ENCODE measurements at regions not wholly inside any gene's neighbourhood (a gene's known extent, or its start where the extent isn't known, plus 50 kb on each side); places are given as distances from the start of the nearest gene placed in this dataset.

GRCh38 chr15:27677951-27678350 is 421.2 kb downstream of the OCA2 start:
- H3K27me3 ChIP-seq (ENCODE audit: insufficient read depth) = no peaks in the 10 kb centered on the region
- H4K20me1 ChIP-seq (ENCODE audit: insufficient read depth) = no peaks in the 10 kb centered on the region
- H3K9me2 ChIP-seq = no peaks in the 10 kb centered on the region
- H3K36me3 ChIP-seq (replicated peaks in 1 of 2; ENCODE audit: control insufficient read depth in 1 of 2, insufficient read depth in 2 of 2, low read length in 1 of 2) = no peaks in the 10 kb centered on the region
- H3K4me3 ChIP-seq (ENCODE audit: low read depth in 2 of 2, low read length in 1 of 2) = no peak overlapping the region
- peaks cover 0 to 12% of the 10 kb centered on the region in 2 experiments; a peak in 2 of 4 replicates for H3K4me1 ChIP-seq (ENCODE audit: control insufficient read depth in 1 of 2, insufficient read depth in 2 of 2, low read depth in 1 of 2, low read length in 1 of 2)
- no peak overlapping the region for H3K9ac ChIP-seq
- no peaks in the 10 kb centered on the region for H3F3A ChIP-seq (replicated peaks; ENCODE audit: insufficient read depth)
- H3K79me2 ChIP-seq (ENCODE audit: insufficient read depth) = no peaks in the 10 kb centered on the region
- no peak overlapping the region for H3K4me2 ChIP-seq
- 33% methylated on average over 5 of the region's 6 CpGs for WGBS (ENCODE audit: low lambda C conversion rate)
- POLR2A ChIA-PET = no interaction called here
- DNase-seq = no peak
- H3K9me3 ChIP-seq = no peaks in the 10 kb centered on the region
- TF ChIP-seq IRF3 (IDR thresholded peaks at IDR 0.05; ENCODE audit: low read depth, low read length) (no peak), FOSL2 (IDR thresholded peaks at IDR 0.05; ENCODE audit: borderline replicate concordance, low read depth) (no peak), SMC3 (IDR thresholded peaks at IDR 0.05; ENCODE audit: low read depth, low read length) (no peak), ZBTB33 (IDR thresholded peaks at IDR 0.05; ENCODE audit: borderline replicate concordance, low read depth) (no peak), ELF1 (IDR thresholded peaks at IDR 0.05) (no peak), EZH2phosphoT487 (IDR thresholded peaks at IDR 0.05; ENCODE audit: borderline replicate concordance, low read depth) (no peak), GATA2 (CRISPR knock-in tag; IDR thresholded peaks at IDR 0.05) (no peak), TEAD4 (IDR thresholded peaks at IDR 0.05; ENCODE audit: borderline replicate concordance, insufficient read depth) (no peak), CHD2 (IDR thresholded peaks at IDR 0.05; ENCODE audit: low read length, partially characterized antibody) (no peak), FOXJ3 (CRISPR knock-in tag; IDR thresholded peaks at IDR 0.05) (no peak), NRF1 (IDR thresholded peaks at IDR 0.05; ENCODE audit: low read depth, low read length) (no peak), TCF12 (IDR thresholded peaks at IDR 0.05) (no peak), RAD21 (IDR thresholded peaks at IDR 0.05; ENCODE audit: low read length) (no peak)
- TF ChIP-seq, protein P1, sequence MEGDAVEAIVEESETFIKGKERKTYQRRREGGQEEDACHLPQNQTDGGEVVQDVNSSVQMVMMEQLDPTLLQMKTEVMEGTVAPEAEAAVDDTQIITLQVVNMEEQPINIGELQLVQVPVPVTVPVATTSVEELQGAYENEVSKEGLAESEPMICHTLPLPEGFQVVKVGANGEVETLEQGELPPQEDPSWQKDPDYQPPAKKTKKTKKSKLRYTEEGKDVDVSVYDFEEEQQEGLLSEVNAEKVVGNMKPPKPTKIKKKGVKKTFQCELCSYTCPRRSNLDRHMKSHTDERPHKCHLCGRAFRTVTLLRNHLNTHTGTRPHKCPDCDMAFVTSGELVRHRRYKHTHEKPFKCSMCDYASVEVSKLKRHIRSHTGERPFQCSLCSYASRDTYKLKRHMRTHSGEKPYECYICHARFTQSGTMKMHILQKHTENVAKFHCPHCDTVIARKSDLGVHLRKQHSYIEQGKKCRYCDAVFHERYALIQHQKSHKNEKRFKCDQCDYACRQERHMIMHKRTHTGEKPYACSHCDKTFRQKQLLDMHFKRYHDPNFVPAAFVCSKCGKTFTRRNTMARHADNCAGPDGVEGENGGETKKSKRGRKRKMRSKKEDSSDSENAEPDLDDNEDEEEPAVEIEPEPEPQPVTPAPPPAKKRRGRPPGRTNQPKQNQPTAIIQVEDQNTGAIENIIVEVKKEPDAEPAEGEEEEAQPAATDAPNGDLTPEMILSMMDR (IDR thresholded peaks at IDR 0.05) = no peak
- TF ChIP-seq, protein P2, sequence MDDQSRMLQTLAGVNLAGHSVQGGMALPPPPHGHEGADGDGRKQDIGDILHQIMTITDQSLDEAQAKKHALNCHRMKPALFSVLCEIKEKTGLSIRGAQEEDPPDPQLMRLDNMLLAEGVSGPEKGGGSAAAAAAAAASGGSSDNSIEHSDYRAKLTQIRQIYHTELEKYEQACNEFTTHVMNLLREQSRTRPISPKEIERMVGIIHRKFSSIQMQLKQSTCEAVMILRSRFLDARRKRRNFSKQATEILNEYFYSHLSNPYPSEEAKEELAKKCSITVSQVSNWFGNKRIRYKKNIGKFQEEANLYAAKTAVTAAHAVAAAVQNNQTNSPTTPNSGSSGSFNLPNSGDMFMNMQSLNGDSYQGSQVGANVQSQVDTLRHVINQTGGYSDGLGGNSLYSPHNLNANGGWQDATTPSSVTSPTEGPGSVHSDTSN (IDR thresholded peaks at IDR 0.05) = no peak
- CTCF ChIA-PET = interaction anchor here (0.6 kb wide), 1 partner anchor 375 kb away, joined by 3 read pairs; no protein-coding TSS in a partner anchor
- H2AFZ ChIP-seq (ENCODE audit: low read depth) = no peak overlapping the region
- no peak overlapping the region for H3K27ac ChIP-seq (ENCODE audit: low read depth in 2 of 2, low read length in 1 of 2)
